ENCODE measurements at regions not wholly inside any gene's neighbourhood (a gene's known extent, or its start where the extent isn't known, plus 50 kb on each side); places are given as distances from the start of the nearest gene placed in this dataset.

DNA sequence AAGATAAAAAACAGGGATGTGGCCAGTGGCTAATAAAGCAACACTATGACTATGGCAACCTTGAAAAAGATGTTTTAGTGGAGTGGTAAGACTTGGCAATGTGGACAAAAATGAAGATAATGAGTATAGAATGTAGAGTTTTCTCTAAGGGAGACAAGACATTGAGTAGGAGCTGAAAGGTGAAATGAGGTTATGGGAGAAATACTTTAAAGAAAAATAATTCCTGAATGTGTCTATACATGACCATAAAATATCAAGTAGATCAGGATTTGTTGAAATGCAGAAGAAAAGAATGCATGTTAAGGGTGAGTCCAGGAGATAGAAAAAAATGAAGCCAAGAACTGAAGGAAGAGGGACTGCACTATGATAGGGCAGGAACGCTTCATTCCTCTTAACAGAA, 101.6 kb upstream of the CARD18 start:
- TF ChIP-seq, protein P1, sequence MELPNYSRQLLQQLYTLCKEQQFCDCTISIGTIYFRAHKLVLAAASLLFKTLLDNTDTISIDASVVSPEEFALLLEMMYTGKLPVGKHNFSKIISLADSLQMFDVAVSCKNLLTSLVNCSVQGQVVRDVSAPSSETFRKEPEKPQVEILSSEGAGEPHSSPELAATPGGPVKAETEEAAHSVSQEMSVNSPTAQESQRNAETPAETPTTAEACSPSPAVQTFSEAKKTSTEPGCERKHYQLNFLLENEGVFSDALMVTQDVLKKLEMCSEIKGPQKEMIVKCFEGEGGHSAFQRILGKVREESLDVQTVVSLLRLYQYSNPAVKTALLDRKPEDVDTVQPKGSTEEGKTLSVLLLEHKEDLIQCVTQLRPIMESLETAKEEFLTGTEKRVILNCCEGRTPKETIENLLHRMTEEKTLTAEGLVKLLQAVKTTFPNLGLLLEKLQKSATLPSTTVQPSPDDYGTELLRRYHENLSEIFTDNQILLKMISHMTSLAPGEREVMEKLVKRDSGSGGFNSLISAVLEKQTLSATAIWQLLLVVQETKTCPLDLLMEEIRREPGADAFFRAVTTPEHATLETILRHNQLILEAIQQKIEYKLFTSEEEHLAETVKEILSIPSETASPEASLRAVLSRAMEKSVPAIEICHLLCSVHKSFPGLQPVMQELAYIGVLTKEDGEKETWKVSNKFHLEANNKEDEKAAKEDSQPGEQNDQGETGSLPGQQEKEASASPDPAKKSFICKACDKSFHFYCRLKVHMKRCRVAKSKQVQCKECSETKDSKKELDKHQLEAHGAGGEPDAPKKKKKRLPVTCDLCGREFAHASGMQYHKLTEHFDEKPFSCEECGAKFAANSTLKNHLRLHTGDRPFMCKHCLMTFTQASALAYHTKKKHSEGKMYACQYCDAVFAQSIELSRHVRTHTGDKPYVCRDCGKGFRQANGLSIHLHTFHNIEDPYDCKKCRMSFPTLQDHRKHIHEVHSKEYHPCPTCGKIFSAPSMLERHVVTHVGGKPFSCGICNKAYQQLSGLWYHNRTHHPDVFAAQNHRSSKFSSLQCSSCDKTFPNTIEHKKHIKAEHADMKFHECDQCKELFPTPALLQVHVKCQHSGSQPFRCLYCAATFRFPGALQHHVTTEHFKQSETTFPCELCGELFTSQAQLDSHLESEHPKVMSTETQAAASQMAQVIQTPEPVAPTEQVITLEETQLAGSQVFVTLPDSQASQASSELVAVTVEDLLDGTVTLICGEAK (IDR thresholded peaks at IDR 0.05): no peak
- TF ChIP-seq, protein P1 (CRISPR knock-in tag; IDR thresholded peaks at IDR 0.05): no peak
- no peak for TF ChIP-seq RAD21 (CRISPR knock-in tag; conservative IDR thresholded peaks at IDR 0.05 in 1 of 2, IDR thresholded peaks at IDR 0.05 in 1 of 2)
- no peak for TF ChIP-seq POLR2A (conservative IDR thresholded peaks at IDR 0.05)
- TF ChIP-seq, protein P2, sequence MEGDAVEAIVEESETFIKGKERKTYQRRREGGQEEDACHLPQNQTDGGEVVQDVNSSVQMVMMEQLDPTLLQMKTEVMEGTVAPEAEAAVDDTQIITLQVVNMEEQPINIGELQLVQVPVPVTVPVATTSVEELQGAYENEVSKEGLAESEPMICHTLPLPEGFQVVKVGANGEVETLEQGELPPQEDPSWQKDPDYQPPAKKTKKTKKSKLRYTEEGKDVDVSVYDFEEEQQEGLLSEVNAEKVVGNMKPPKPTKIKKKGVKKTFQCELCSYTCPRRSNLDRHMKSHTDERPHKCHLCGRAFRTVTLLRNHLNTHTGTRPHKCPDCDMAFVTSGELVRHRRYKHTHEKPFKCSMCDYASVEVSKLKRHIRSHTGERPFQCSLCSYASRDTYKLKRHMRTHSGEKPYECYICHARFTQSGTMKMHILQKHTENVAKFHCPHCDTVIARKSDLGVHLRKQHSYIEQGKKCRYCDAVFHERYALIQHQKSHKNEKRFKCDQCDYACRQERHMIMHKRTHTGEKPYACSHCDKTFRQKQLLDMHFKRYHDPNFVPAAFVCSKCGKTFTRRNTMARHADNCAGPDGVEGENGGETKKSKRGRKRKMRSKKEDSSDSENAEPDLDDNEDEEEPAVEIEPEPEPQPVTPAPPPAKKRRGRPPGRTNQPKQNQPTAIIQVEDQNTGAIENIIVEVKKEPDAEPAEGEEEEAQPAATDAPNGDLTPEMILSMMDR (IDR thresholded peaks at IDR 0.05 in 2 of 3, conservative IDR thresholded peaks at IDR 0.05 in 1 of 3; ENCODE audit: insufficient read depth in 2 of 3, low read depth in 1 of 3, low read length in 3 of 3): no peak
- TF ChIP-seq ESRRA (IDR thresholded peaks at IDR 0.05; ENCODE audit: borderline replicate concordance, low read depth): no peak
